ENCODE measurements at regions not wholly inside any gene's neighbourhood (a gene's known extent, or its start where the extent isn't known, plus 50 kb on each side); places are given as distances from the start of the nearest gene placed in this dataset.

- no peak for ATAC-seq
- intact Hi-C loops (cut with micrococcal nuclease): no loop called here
Measured at GRCh38 chr10:4399556-4399955, 426.5 kb upstream of the AKR1E2 start.

GRCh38 chr10:4398602-4399001 lies 427.4 kb upstream of the AKR1E2 start:
- intact Hi-C loops (cut with micrococcal nuclease): no loop called here
- Histone ChIP-seq H3K9me3 (ENCODE audit: low read length) (no peaks in the 10 kb centered on the region), H3K27me3 (ENCODE audit: low read length) (no peaks in the 10 kb centered on the region), H3F3A (ENCODE audit: low read length, unreplicated experiment) (no peaks in the 10 kb centered on the region), H3K9ac (ENCODE audit: low read length) (no peak overlapping the region), H3K4me2 (ENCODE audit: low read length) (no peak overlapping the region), H3K79me2 (ENCODE audit: low read length) (no peaks in the 10 kb centered on the region), H3K4me3 (ENCODE audit: low read length) (no peak overlapping the region), H3K36me3 (ENCODE audit: low read depth, low read length) (no peaks in the 10 kb centered on the region), H3K4me1 (ENCODE audit: insufficient read depth, low read length) (no peaks in the 10 kb centered on the region), H3K27ac (ENCODE audit: low read length) (no peak overlapping the region), H2AFZ (ENCODE audit: low read length) (no peak overlapping the region), H3K9me2 (replicated peaks; ENCODE audit: low read length) (no peaks in the 10 kb centered on the region), H4K20me1 (ENCODE audit: low read length) (no peaks in the 10 kb centered on the region)
- ChIA-PET CTCF (no interaction called here), POLR2A (ENCODE audit: unreplicated experiment) (no interaction called here)
- ATAC-seq: no peak
- BruUV-seq (replicated peaks): no TSS peak
- TF ChIP-seq CTCF (conservative IDR thresholded peaks at IDR 0.05; ENCODE audit: low read depth, low read length) (no peak), EZH2 (IDR thresholded peaks at IDR 0.05; ENCODE audit: low read length, unreplicated experiment) (no peak), EZH2phosphoT487 (IDR thresholded peaks at IDR 0.05; ENCODE audit: borderline replicate concordance, low read length) (no peak)
- DNase-seq: no peak

More at GRCh38 chr10:4399556-4399955, 426.5 kb upstream of the AKR1E2 start:
- H3K27me3 ChIP-seq (ENCODE audit: low read length): no peaks in the 10 kb centered on the region
- H3F3A ChIP-seq (ENCODE audit: low read length, unreplicated experiment): no peaks in the 10 kb centered on the region
- ChIA-PET CTCF (no interaction called here), POLR2A (ENCODE audit: unreplicated experiment) (no interaction called here)
- no peak overlapping the region for H3K4me2 ChIP-seq (ENCODE audit: low read length)
- DNase-seq: no peak
- H4K20me1 ChIP-seq (ENCODE audit: low read length): no peaks in the 10 kb centered on the region
- H3K79me2 ChIP-seq (ENCODE audit: low read length): no peaks in the 10 kb centered on the region
- H3K9me2 ChIP-seq (replicated peaks; ENCODE audit: low read length): no peaks in the 10 kb centered on the region
- H3K9me3 ChIP-seq (ENCODE audit: low read length): no peaks in the 10 kb centered on the region
- H3K36me3 ChIP-seq (ENCODE audit: low read depth, low read length): no peaks in the 10 kb centered on the region
- no peaks in the 10 kb centered on the region for H3K4me1 ChIP-seq (ENCODE audit: insufficient read depth, low read length)
- H3K4me3 ChIP-seq (ENCODE audit: low read length): no peak overlapping the region
- TF ChIP-seq EZH2 (IDR thresholded peaks at IDR 0.05; ENCODE audit: low read length, unreplicated experiment): no peak
- TF ChIP-seq EZH2phosphoT487 (IDR thresholded peaks at IDR 0.05; ENCODE audit: borderline replicate concordance, low read length): no peak
- TF ChIP-seq CTCF (conservative IDR thresholded peaks at IDR 0.05; ENCODE audit: low read depth, low read length): no peak
- BruUV-seq (replicated peaks): no TSS peak
- H3K27ac ChIP-seq (ENCODE audit: low read length): no peak overlapping the region
- H3K9ac ChIP-seq (ENCODE audit: low read length): no peak overlapping the region
- no peak overlapping the region for H2AFZ ChIP-seq (ENCODE audit: low read length)

- no peak for TF ChIP-seq EZH2 (IDR thresholded peaks at IDR 0.05; ENCODE audit: low read length, unreplicated experiment)
- TF ChIP-seq EZH2phosphoT487 (IDR thresholded peaks at IDR 0.05; ENCODE audit: borderline replicate concordance, low read length): no peak
- TF ChIP-seq CTCF (conservative IDR thresholded peaks at IDR 0.05; ENCODE audit: low read depth, low read length): no peak
- no peaks in the 10 kb centered on the region for H3K79me2 ChIP-seq (ENCODE audit: low read length)
- ChIA-PET CTCF (no interaction called here), POLR2A (ENCODE audit: unreplicated experiment) (no interaction called here)
- H3K36me3 ChIP-seq (ENCODE audit: low read depth, low read length): no peaks in the 10 kb centered on the region
- ATAC-seq (no peak), DNase-seq (no peak)
- no peak overlapping the region for H3K27ac ChIP-seq (ENCODE audit: low read length)
- H3K4me2 ChIP-seq (ENCODE audit: low read length): no peak overlapping the region
- H3K4me3 ChIP-seq (ENCODE audit: low read length): no peak overlapping the region
- no peaks in the 10 kb centered on the region for H3K4me1 ChIP-seq (ENCODE audit: insufficient read depth, low read length)
- BruUV-seq (replicated peaks): no TSS peak
- no peaks in the 10 kb centered on the region for H3K9me2 ChIP-seq (replicated peaks; ENCODE audit: low read length)
- intact Hi-C loops (cut with micrococcal nuclease): no loop called here
- no peaks in the 10 kb centered on the region for H3K9me3 ChIP-seq (ENCODE audit: low read length)
- no peaks in the 10 kb centered on the region for H3K27me3 ChIP-seq (ENCODE audit: low read length)
- no peak overlapping the region for H2AFZ ChIP-seq (ENCODE audit: low read length)
- no peaks in the 10 kb centered on the region for H3F3A ChIP-seq (ENCODE audit: low read length, unreplicated experiment)
- no peak overlapping the region for H3K9ac ChIP-seq (ENCODE audit: low read length)
- H4K20me1 ChIP-seq (ENCODE audit: low read length): no peaks in the 10 kb centered on the region
Measured at GRCh38 chr10:4397337-4397736, 428.7 kb upstream of the AKR1E2 start.

Measured in PC-3 (cell line).